ENCODE measurements at regions not wholly inside any gene's neighbourhood (a gene's known extent, or its start where the extent isn't known, plus 50 kb on each side); places are given as distances from the start of the nearest gene placed in this dataset.
A peak's percentile ranks its signal among the peaks of the same experiment; 100 is the strongest.

GRCh38 chr10:44682507-44682906 is 228.6 kb upstream of the TMEM72 start:
- DNase-seq (ENCODE audit: low read depth, low spot score) = no peak

- DNase-seq (ENCODE audit: low read depth, low spot score) = no peak
Measured at GRCh38 chr10:44684661-44685060, 226.5 kb upstream of the TMEM72 start.

GRCh38 chr10:44685220-44685619 is 225.9 kb upstream of the TMEM72 start:
- DNase-seq (ENCODE audit: low read depth, low spot score) = no peak

- DNase-seq (ENCODE audit: low read depth, low spot score) = no peak
Measured at GRCh38 chr10:44685747-44686146, 225.4 kb upstream of the TMEM72 start.

GRCh38 chr10:44689368-44689767 is 221.8 kb upstream of the TMEM72 start:
- DNase-seq (ENCODE audit: low read depth, low spot score) = no peak

GRCh38 chr10:44696496-44696895 is 214.6 kb upstream of the TMEM72 start:
- DNase-seq (ENCODE audit: low read depth, low spot score) = no peak

- DNase-seq (ENCODE audit: low read depth, low spot score) = peak; percentile 69
Measured at GRCh38 chr10:44697116-44697515, 214.0 kb upstream of the TMEM72 start.

GRCh38 chr10:44702531-44702930 is 208.6 kb upstream of the TMEM72 start:
- no peak for DNase-seq (ENCODE audit: low read depth, low spot score)

GRCh38 chr10:44703241-44704155 is 207.6 kb upstream of the TMEM72 start:
- DNase-seq (ENCODE audit: low read depth, low spot score) = no peak

- DNase-seq (ENCODE audit: low read depth, low spot score) = no peak
Measured at GRCh38 chr10:44704616-44705015, 206.5 kb upstream of the TMEM72 start.

GRCh38 chr10:44706745-44707144 is 204.4 kb upstream of the TMEM72 start:
- DNase-seq (ENCODE audit: low read depth, low spot score) = peak; percentile 26

GRCh38 chr10:44713307-44713706 is 197.8 kb upstream of the TMEM72 start:
- no peak for DNase-seq (ENCODE audit: low read depth, low spot score)

- DNase-seq (ENCODE audit: low read depth, low spot score) = peak; percentile 29
Measured at GRCh38 chr10:44714451-44714850, 196.7 kb upstream of the TMEM72 start.

GRCh38 chr10:44715136-44715535 is 196.0 kb upstream of the TMEM72 start:
- no peak for DNase-seq (ENCODE audit: low read depth, low spot score)

- no peak for DNase-seq (ENCODE audit: low read depth, low spot score)
Measured at GRCh38 chr10:44716470-44717015, 194.6 kb upstream of the TMEM72 start.

- no peak for DNase-seq (ENCODE audit: low read depth, low spot score)
Measured at GRCh38 chr10:44723082-44723481, 188.1 kb upstream of the TMEM72 start.

- peak; percentile 62 for DNase-seq (ENCODE audit: low read depth, low spot score)
Measured at GRCh38 chr10:44723619-44724325, 187.4 kb upstream of the TMEM72 start.

- peak; percentile 29 for DNase-seq (ENCODE audit: low read depth, low spot score)
Measured at GRCh38 chr10:44724415-44725174, 186.5 kb upstream of the TMEM72 start.

- no peak for DNase-seq (ENCODE audit: low read depth, low spot score)
Measured at GRCh38 chr10:44725404-44725803, 185.7 kb upstream of the TMEM72 start.

- no peak for DNase-seq (ENCODE audit: low read depth, low spot score)
Measured at GRCh38 chr10:44731283-44731682, 179.9 kb upstream of the TMEM72 start.
